ENCODE measurements at regions not wholly inside any gene's neighbourhood (a gene's known extent, or its start where the extent isn't known, plus 50 kb on each side); places are given as distances from the start of the nearest gene placed in this dataset.
A peak's percentile ranks its signal among the peaks of the same experiment; 100 is the strongest.

DNA sequence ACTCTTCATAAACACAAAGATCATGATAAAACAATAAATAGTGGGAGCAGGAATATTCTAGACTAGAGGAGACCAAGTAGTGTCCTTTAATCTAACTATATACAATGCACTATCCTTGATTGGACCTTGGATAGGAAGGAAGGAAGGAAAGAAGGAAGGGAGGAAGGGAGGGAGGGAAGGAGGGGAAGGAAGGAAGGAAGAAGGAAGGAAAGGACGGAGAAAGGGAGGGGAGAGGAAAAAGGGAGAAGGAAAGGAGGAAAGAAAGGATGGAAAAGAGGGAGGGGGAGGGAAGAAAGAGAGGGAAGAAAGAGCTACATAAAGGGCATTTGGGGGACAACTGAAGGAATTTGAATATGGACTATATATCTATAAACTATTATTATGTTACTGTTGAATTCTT, 95.0 kb upstream of the SMARCAD1 start:
- peaks cover 5% of the 10 kb centered on the region for H3K9me3 ChIP-seq
- ATAC-seq (no peak), DNase-seq (no peak)
- intact Hi-C loops (cut with DNase I): no loop called here
- no peaks in the 10 kb centered on the region for H3K36me3 ChIP-seq (ENCODE audit: insufficient read depth in 1 of 2, low read depth in 1 of 2)
- H3K4me3 ChIP-seq: no peak overlapping the region
- no peaks in the 10 kb centered on the region for H3K4me1 ChIP-seq
- no peak overlapping the region for H3K27ac ChIP-seq
- WGBS, 3 donors: 59 to 75% (median 71%) methylated on average over 1 of the region's 1 CpG
- TF ChIP-seq, protein P1, sequence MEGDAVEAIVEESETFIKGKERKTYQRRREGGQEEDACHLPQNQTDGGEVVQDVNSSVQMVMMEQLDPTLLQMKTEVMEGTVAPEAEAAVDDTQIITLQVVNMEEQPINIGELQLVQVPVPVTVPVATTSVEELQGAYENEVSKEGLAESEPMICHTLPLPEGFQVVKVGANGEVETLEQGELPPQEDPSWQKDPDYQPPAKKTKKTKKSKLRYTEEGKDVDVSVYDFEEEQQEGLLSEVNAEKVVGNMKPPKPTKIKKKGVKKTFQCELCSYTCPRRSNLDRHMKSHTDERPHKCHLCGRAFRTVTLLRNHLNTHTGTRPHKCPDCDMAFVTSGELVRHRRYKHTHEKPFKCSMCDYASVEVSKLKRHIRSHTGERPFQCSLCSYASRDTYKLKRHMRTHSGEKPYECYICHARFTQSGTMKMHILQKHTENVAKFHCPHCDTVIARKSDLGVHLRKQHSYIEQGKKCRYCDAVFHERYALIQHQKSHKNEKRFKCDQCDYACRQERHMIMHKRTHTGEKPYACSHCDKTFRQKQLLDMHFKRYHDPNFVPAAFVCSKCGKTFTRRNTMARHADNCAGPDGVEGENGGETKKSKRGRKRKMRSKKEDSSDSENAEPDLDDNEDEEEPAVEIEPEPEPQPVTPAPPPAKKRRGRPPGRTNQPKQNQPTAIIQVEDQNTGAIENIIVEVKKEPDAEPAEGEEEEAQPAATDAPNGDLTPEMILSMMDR (IDR thresholded peaks at IDR 0.05): no peak
- H3K27me3 ChIP-seq (ENCODE audit: insufficient read depth in 3 of 3, low read length in 2 of 3): no peaks in the 10 kb centered on the region

DNA sequence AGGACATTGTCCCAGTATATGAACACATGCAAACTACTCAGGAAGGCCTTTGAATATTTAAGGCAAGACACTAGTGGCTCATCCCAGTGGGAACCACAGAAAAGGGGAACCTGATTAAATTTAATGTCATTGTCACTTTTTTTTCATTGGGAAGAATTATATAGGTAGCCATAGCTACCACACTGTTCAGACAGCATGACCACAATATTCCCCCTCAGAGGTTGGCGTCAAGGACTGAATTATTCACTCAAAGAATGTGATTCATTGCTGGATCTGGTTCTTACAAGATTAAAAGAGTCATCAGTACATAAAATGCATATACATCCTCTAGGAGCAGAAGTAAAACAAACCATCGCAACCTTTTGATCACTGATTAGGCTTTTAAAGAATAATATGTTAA, 92.0 kb upstream of the SMARCAD1 start:
- H3K27ac ChIP-seq: no peak overlapping the region
- H3K4me3 ChIP-seq: no peak overlapping the region
- TF ChIP-seq, protein P1 (IDR thresholded peaks at IDR 0.05): no peak
- DNase-seq (no peak), ATAC-seq (no peak)
- intact Hi-C loops (cut with DNase I): no loop called here
- H3K27me3 ChIP-seq (ENCODE audit: insufficient read depth in 3 of 3, low read length in 2 of 3): no peaks in the 10 kb centered on the region
- 78 to 81% (median 80%) methylated on average over 2 of the region's 2 CpGs for WGBS, 3 donors
- H3K9me3 ChIP-seq: peaks cover under 1% of the 10 kb centered on the region
- no peaks in the 10 kb centered on the region for H3K36me3 ChIP-seq (ENCODE audit: insufficient read depth in 1 of 2, low read depth in 1 of 2)
- H3K4me1 ChIP-seq: no peaks in the 10 kb centered on the region

DNA sequence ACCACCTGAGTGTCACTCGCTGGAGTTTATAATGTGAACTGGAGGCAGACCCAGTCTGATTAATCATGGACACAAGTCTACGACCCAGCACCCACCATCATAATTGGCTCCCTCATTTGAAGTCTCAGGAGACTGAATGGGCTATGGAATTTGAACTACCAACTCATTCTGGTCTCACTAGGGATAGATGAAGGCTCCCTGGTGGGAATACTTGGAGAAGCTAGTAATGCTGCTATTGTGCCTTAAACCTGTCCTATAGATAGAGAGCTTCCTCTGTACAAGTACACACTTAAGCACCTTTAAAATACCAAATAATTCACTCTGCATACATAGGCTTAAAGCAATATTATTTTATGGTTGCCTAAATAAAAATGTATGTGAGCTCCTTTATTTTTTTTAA, 90.8 kb upstream of the SMARCAD1 start:
- WGBS, 3 donors: 67 to 77% (median 73%) methylated on average over 2 of the region's 2 CpGs
- H3K27ac ChIP-seq: no peak overlapping the region

DNA sequence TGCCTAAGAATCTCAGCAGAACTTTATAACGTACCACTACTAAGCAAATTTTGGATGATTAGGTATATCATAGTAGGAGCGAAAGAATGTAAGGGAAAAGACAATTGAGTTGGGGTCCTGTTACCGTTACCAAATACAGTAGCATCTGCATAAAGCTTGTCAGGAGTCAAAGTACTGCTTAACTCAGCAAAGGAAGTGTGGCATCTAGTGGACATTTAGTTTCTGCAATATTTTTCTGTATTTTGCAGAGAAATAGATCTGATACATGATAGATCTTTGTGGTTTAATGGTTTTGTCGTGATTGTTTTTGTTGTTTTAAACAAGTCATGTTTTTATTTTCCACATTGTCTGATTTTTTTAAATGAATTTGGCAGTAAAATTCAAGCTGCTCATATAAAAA, 81.0 kb upstream of the SMARCAD1 start:
- no peaks in the 10 kb centered on the region for H3K27me3 ChIP-seq (ENCODE audit: insufficient read depth in 3 of 3, low read length in 2 of 3)
- WGBS, 3 donors: 37 to 45% (median 38%) methylated on average over 4 of the region's 4 CpGs
- H3K4me3 ChIP-seq: no peak overlapping the region
- H3K4me1 ChIP-seq: no peaks in the 10 kb centered on the region
- intact Hi-C loops (cut with DNase I): no loop called here
- no peak overlapping the region for H3K27ac ChIP-seq
- H3K36me3 ChIP-seq (ENCODE audit: insufficient read depth in 1 of 2, low read depth in 1 of 2): no peaks in the 10 kb centered on the region
- H3K9me3 ChIP-seq: no peaks in the 10 kb centered on the region
- DNase-seq: no peak
- ATAC-seq: no peak
- TF ChIP-seq, protein P1 (IDR thresholded peaks at IDR 0.05): no peak

More for the DNA sequence above, 90.8 kb upstream of the SMARCAD1 start:
- no peaks in the 10 kb centered on the region for H3K36me3 ChIP-seq (ENCODE audit: insufficient read depth in 1 of 2, low read depth in 1 of 2)
- no peak for DNase-seq
- TF ChIP-seq, protein P1 (IDR thresholded peaks at IDR 0.05): no peak
- H3K4me1 ChIP-seq: no peaks in the 10 kb centered on the region
- no peak overlapping the region for H3K4me3 ChIP-seq
- ATAC-seq: no peak
- intact Hi-C loops (cut with DNase I): no loop called here
- no peaks in the 10 kb centered on the region for H3K9me3 ChIP-seq
- no peaks in the 10 kb centered on the region for H3K27me3 ChIP-seq (ENCODE audit: insufficient read depth in 3 of 3, low read length in 2 of 3)

DNA sequence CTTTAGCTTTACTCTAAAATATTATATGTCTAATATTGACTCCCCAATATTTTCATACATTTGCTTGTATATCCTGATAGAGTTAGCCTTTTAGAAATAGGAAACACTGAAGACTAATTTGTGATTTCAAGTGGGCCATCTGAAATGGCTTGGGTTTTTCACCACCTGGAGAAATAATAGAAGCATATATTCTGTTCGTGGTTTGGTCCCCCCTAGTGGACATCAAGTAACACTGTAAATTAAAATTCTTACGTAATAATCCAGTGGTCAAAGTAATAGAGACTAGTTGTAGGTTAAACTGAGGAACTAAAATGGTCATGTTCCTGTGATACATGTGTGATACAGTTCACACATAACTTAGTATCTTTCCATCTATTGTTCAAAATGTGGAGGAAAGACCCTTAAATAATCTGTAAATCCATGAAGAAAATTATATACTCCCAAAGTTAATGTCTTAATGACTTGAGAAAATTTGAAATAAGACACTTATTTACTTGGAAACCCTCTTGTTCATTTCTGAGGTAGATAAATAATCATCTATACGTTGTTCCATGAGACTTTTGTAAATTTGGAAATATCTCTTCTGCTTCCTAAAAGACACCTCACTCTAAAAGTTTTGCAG, 79.8 kb upstream of the SMARCAD1 start:
- Histone ChIP-seq H3K36me3 (ENCODE audit: insufficient read depth in 1 of 2, low read depth in 1 of 2) (no peaks in the 10 kb centered on the region), H3K4me1 (no peaks in the 10 kb centered on the region), H3K27ac (no peak overlapping the region), H3K27me3 (ENCODE audit: insufficient read depth in 3 of 3, low read length in 2 of 3) (no peaks in the 10 kb centered on the region), H3K4me3 (no peak overlapping the region), H3K9me3 (no peaks in the 10 kb centered on the region)
- intact Hi-C loops (cut with DNase I): no loop called here
- ATAC-seq (no peak), DNase-seq (no peak)
- TF ChIP-seq, protein P1 (IDR thresholded peaks at IDR 0.05): peak; percentile 34
- WGBS, 3 donors: 11 to 16% (median 14%) methylated on average over 3 of the region's 3 CpGs
